Fibroblast of the aortic adventitia (primary cell): ENCODE measurements at regions not wholly inside any gene's neighbourhood (a gene's known extent, or its start where the extent isn't known, plus 50 kb on each side); places are given as distances from the start of the nearest gene placed in this dataset.

ENCODE experiments used
- DNase-seq: peaks from one replicate; pipeline ENCODE4 v3.0.0-alpha.2; 2010; ENCODE audit warnings: low read depth
- H3K4me3 ChIP-seq: 2 replicates; pipeline ENCODE4 v1.5.1; 2011; ENCODE audit warnings: low read depth, mild to moderate bottlenecking, control low read depth, low read length, moderate library complexity
- TF ChIP-seq, protein P1 (sequence below): IDR thresholded peaks from 2 replicates; pipeline ENCODE4 v1.5.1; 2011; ENCODE audit warnings: mild to moderate bottlenecking, low read length, control low read depth, inconsistent platforms; ENCODE audit not compliant: insufficient read depth

DNA sequence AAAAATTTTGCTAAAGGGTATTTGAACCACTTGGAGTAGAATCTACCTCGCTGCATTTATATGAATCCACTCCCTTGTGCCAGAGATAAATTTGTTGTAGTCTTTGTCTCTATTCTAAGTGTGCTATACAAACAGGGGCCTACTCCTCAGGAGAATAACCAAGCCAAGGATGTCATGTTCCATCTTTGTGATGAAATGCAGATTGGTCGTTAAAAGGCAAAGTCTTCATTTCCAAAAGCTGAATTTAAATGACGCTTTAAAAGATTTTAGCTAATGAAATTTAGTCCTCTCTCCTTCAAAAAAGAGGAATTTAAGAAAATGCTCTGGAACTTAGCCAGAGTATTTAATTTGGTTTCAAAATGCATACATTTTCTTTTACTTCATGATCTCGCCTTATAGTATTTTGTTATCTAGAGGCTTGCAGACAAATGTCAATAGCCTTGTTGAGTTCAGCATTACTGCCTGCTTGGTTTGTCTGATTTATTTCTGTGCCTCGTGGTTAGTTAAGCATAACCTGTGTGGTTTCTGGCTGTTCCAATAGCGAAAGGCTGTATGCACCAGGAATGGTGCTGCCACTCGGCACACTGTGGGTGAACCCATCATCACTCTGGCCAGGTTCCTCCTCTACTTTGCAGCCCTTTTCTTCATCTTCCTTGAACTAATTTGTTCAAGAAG, 417.6 kb downstream of the ZNF521 start:
- no peak overlapping the region for H3K4me3 ChIP-seq
- TF ChIP-seq, protein P1, sequence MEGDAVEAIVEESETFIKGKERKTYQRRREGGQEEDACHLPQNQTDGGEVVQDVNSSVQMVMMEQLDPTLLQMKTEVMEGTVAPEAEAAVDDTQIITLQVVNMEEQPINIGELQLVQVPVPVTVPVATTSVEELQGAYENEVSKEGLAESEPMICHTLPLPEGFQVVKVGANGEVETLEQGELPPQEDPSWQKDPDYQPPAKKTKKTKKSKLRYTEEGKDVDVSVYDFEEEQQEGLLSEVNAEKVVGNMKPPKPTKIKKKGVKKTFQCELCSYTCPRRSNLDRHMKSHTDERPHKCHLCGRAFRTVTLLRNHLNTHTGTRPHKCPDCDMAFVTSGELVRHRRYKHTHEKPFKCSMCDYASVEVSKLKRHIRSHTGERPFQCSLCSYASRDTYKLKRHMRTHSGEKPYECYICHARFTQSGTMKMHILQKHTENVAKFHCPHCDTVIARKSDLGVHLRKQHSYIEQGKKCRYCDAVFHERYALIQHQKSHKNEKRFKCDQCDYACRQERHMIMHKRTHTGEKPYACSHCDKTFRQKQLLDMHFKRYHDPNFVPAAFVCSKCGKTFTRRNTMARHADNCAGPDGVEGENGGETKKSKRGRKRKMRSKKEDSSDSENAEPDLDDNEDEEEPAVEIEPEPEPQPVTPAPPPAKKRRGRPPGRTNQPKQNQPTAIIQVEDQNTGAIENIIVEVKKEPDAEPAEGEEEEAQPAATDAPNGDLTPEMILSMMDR, result no peak
- no peak for DNase-seq

DNA sequence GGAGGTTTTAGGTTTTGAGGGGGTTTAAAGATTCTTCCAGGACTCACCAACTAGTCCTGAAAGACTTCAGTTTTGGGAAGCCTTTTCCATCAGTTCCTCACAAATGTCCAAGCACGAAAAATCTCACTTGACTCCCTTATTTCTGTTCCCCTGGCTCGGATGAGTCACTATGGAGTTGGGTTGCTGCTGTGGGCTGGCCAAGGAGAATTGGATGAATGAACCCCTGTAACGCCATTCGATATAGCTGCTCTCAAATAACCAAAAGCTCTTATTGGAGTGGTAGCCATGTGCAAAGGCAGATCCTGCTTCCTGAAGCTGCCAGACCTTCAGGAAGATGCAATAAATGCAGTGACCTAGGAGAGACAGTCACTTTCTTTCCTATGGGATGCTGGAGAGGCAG, 417.0 kb downstream of the ZNF521 start:
- DNase-seq, result no peak
- TF ChIP-seq, protein P1, result no peak
- no peak overlapping the region for H3K4me3 ChIP-seq

DNA sequence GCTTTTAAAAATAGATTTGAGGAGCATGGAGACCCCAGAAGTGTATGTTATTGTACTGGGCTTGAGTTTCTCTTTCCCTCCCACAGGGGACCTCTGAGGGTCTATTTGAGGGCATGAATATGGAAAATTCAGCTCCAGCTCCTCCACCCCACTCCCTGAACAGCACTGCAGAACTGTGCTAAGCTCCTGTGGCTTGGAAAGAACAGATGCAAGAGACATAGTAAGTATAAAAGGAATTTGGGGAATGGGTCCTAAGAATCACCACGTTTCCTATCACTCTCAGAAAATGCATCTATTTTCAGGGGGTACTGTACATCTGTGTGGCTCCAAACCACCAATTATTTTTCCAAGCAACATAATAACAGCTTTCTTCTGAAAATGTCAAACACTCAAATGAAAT, 416.1 kb downstream of the ZNF521 start:
- TF ChIP-seq, protein P1, result no peak
- no peak overlapping the region for H3K4me3 ChIP-seq
- no peak for DNase-seq

DNA sequence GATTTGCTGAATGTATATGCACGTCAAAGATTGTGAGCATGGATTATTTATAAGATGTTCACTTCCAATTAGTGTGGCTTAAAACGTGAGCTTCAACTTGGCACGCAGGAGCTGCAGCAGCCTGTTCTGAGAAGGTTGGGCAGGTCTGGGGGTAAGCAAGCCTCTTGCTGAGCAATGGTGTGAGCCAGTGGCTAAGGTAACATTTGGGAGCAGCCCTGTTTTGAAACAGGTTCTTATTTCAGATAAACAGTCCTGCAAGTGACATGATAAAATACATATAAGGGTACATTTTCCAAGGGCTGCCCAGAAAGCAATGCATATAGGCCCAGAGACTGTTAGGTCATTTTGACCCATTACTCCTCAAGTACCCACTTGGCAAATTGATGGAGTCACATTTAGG, 415.3 kb downstream of the ZNF521 start:
- H3K4me3 ChIP-seq, result no peak overlapping the region
- DNase-seq, result no peak
- TF ChIP-seq, protein P1, result no peak

DNA sequence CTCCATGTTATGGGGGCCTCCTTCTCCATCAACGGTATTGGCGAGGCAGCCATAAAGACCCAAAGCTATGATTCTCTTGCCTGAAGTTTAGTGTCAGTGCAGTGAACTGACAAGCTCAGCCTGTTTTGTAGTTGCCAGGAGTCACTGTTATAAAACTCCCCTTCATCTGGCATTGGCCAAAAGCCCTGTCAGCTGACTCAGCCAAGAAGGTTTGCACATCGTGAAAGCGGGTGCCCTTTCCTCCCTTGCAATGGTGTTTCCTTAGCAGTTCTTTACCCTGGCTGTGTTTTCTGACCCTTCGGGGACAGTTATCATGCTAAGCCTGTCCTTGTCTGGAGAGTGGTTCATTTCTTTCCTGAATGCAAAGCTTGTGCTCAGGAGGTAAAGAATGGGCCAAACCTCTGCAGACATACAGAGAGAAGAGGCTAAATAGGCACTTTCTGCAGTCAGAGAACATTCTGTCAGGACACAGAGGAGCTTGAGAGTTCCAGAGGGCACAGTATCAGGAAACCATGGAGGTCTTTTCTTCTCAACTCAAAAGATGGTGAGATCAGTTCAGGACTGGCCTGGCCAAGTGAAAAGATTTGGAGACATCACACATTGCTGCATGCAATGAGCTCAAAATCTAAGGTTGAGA, 414.2 kb downstream of the ZNF521 start:
- TF ChIP-seq, protein P1, result no peak
- DNase-seq, result no peak
- no peak overlapping the region for H3K4me3 ChIP-seq

DNA sequence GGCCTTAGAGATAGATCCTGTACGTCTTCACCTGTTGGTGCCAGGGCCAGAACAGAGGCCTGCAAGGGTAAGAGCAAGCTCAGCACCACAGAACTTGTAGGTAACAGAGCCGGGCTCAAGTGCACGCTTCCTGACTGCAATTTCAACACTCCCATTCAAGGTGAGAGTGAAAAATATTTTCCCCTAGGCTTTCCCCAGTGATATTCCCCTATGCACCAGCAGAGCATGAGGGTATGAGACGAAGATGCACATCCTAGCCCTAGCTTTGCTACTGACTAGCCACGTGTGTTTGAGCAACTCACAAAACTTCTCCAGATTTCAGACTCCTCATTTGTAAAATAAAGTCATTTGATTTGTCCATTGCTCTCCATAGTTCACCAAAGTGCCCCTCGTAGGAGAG, 411.6 kb downstream of the ZNF521 start:
- DNase-seq, result no peak
- TF ChIP-seq, protein P1, result no peak
- no peak overlapping the region for H3K4me3 ChIP-seq
